GM21367 (cell line): ENCODE measurements at regions not wholly inside any gene's neighbourhood (a gene's known extent, or its start where the extent isn't known, plus 50 kb on each side); places are given as distances from the start of the nearest gene placed in this dataset.
"Not testable (repeated sequence)": the region's sequence is repeated elsewhere in the genome, so short reads cannot be mapped to it uniquely, and the experiment has no call there.

Source experiments
- ATAC-seq: cut with Tn5 transposase; IDR thresholded peaks from one replicate; pipeline ENCODE4 v1.9.1; 2021; ENCODE audit not compliant: unreplicated experiment

DNA sequence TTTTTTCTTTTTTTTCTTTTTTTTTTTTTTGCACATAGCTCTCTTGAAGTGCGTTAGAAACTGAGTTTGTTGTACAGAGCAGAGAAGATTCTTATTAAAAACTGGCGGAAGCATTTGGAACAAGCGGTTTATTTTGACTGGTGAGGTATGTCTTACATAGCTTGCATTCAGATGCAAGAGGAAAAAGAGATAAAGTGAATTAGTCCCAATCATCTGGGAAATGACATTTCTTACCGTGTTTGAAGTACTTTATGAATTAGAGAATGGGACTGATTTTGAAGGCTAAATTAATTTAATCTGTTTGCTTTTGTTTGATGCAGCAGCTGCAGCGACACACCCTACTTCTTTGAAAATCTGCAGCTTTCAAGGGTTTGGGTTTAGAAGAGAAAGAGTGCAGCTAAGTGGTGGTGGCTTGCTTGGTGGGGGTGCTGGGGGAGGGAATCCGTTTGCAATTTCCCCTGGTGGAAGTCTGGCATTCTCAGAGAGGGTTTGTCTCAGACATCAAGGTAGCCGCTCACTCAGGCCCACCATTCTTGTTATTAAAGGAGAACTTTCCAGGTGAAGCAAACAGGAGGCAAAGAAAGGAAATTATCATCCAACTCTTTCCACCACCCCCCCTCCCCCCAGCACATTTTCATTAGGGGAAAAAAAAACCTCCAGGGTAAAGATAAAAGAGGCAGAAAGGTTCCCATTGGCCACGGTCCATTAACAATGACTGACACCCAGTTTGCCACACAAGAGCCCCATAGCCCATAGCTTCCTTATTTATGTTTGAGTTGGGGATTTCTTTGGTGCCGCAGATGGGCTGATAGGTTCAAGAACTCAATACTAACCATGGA, 231.7 kb downstream of the SKIDA1 start:
- ATAC-seq, result no peak

DNA sequence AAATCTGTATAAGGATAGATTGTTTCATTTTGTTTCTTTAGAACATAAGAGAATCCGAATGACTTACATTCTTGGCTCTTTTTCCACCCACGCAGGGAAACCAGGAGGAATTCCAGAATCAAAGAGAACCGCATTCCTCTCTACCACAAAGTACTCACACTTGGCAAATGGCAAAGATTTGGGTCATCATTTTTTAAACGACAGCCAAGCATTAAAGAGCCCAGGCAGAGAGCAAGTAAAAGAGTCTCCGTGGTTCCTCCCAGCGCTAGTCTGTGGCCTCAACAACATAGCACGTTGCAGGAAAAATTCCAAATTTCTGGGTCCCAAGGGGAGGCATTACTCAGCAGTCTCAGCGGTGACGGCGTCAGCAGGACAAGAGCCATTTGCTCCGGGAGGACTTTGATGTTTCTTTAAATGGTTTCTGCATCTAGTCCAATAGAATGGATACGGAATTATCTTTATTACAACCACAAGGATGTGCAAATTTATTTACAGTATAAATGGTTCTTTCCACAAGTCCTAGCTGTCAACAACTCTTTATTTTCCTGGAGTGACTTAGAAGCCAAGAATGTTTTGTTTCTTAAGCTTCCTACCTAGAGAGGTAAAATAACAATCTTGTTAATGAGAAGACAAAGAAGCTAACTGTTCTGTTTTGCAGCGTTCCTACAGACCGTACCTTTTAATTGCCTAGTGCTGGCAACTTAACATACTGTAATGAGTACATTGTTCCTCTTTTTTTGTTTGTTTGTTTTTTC, 232.5 kb downstream of the SKIDA1 start:
- ATAC-seq, result no peak

GRCh38 chr10:21290499-21291160, 234.9 kb downstream of the SKIDA1 start:
- ATAC-seq, result no peak

DNA sequence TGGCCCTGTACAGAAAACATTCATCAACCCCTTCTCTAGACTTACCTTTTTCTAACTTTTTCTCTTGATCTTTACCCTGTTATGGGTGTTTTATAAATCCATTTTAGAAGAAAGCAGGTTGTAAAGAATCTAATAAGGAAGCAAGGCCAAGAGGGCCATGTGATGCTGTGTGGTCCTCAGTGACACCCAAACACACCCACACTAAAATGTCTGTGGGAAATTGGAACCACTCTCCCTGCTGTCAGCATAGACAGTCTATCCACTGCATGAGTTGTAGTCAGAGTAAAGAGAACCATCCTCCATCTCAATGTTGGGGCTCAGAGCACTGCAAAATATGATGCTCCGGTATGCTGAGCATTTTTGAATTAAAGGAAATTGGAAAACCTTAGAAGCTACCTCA, 235.5 kb downstream of the SKIDA1 start:
- no peak for ATAC-seq

DNA sequence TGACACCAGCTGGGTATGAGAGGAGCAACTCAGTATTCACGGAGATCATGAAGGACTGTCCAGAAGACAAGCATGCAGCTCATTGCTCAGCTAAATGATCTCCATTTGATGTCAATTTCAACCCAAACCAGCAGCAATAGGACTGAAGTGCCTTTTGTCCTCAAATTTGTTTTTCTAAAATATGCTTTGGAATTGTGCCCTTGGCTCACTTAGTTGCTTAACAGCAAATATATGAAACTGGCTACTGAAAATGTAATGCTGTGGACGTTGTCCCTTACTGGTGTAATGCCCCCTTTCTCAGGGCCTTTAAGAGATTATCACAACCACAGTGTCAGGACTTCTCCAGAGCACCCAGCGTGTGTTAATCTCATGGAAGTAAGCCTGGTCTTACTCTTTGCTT, 236.2 kb downstream of the SKIDA1 start:
- no peak for ATAC-seq

- no peak for ATAC-seq
These were observed 239.6 kb downstream of the SKIDA1 start for GRCh38 chr10:21285742-21286331.

GRCh38 chr10:21285207-21285606, 240.3 kb downstream of the SKIDA1 start:
- ATAC-seq, result no peak

- ATAC-seq, result no peak
These were observed 241.2 kb downstream of the SKIDA1 start for GRCh38 chr10:21284301-21284700.

DNA sequence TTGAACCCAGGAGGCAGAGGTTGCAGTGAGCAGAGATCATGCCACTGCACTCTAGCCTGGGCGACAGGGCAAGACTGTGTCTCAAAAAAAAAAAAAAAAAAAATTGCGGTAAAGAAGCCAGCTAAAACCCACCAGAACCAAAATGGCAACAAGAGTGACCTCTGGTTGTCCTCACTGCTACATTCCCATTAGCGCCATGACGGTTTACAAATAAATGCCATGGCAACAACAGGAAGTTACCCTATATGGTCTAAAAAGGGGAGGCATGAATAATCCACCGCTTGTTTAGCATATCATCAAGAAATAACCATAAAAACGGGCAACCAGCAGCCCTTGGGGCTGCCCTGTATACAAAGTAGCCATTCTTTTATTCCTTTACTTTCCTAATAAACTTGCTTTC, 242.4 kb downstream of the SKIDA1 start:
- not testable (repeated sequence) for ATAC-seq

- ATAC-seq, result no peak
These were observed 243.6 kb downstream of the SKIDA1 start for GRCh38 chr10:21281765-21282484.

- no peak for ATAC-seq
These were observed 244.4 kb downstream of the SKIDA1 start for GRCh38 chr10:21280971-21281572.

DNA sequence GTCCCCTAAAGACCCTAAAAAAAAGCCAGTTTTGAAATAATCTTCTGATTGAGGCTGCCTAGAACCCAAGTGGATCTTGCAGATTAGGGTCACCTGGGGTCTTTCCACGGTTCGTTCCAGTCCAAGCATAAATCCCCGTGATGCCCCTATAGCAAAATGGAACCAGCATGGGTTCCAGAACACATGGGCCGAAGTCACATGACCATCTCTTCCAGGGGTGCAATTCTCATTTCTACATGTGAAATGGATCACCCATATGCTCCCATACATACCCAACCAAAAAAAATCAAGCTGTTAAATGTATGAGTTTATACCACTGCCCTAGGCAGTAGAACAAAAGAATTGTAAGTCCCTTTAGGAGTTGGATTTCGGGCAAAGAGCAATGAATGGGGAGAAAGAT, 245.4 kb downstream of the SKIDA1 start:
- ATAC-seq, result no peak

DNA sequence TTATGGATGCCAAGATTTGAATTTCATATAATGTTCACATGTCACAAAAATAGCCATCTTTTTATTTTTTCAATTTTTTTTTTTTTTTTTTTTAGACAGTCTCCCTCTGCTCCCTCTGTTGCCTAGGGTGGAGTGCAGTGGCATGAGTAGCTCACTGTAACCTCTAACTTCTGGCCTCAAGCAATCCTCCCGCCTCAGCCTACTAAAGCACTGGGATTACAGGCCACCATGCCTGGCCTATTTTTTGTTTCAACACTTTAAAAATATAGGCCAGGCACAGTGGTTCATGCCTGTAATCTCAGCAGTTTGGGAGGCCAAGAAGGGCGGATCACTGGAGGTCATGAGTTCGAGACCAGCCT, 246.3 kb downstream of the SKIDA1 start:
- ATAC-seq, result no peak

DNA sequence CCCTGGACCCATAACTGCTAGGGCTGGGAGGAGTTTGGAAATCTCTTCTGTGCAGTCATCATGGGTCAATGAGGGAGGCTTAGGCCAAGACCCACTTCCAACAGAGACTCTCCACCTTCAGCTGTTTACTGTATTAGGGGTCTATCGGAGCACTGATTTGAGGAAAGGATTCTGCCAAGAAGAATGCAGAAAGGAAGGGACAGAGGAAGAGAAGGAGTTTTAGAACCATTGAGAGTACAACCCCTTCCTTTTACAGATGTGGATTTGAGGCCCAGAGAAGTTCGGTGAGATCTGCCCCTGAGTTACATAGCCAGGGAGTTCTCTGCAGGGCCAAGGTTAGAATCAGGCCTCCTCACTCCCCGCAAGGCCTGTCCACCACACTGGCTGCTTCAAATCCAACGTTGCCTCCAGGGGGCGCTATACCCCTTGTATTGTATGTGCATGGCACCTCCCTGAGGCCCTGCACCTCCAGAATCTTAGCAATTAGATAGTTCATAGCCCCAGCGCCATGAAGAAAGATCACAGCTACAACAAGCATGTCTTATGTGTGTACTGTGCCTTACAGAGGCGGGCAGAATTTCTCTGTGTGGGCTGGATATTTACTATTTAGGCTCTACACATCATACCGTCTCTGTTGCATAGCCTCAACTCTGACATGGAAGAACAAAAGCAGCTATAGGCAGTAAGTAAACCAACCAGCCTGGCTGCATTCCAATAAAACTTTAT, 246.8 kb downstream of the SKIDA1 start:
- peak; percentile 90 for ATAC-seq

GRCh38 chr10:21273400-21273968, 252.0 kb downstream of the SKIDA1 start:
- ATAC-seq, result no peak

- ATAC-seq, result no peak
These were observed 252.7 kb downstream of the SKIDA1 start for GRCh38 chr10:21272643-21273399.

DNA sequence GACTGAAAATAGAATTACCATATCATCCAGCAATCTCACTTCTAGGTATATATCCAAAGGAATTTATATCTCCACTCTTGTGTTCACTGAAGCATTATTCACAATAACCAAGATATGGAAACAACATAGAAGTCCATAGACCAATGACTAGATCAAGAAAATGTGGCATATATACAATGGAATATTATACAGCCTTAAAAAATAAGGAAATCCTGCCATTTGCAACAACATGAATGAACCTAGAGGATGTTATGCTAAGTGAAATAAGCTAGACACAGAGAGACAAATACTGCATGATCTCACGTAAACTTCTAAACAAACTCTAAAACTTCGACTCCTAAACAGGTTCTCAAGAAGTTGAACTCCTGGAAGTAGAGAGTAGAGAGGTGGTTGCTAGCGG, 254.5 kb downstream of the SKIDA1 start:
- ATAC-seq, result no peak

- ATAC-seq, result no peak
These were observed 256.2 kb downstream of the SKIDA1 start for GRCh38 chr10:21269289-21269688.

DNA sequence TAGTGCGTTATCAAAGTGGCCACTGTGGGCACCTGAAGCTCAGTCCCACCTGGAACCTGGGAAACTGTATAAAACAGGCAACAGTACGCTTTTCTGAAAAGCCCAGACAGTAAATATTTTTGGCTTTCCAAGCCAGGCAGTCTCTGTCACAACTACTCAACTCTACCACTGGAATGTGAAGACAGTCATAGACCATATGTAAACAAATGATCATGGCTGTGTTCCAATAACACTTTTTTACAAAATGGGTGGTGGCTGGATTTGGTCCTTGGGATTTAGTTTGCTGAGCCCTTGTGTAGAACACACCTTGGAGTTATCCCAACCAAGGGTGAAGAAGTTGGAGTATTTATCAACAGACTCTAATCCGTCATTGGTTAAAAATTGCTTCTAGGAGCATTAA, 259.9 kb downstream of the SKIDA1 start:
- no peak for ATAC-seq
